Right atrium auricular region (tissue), 2 donors: ENCODE measurements at regions not wholly inside any gene's neighbourhood (a gene's known extent, or its start where the extent isn't known, plus 50 kb on each side); places are given as distances from the start of the nearest gene placed in this dataset.

Experiments
- DNase-seq: peaks from one replicate; pipeline ENCODE4 v3.0.0-alpha.2; 2019; ENCODE audit warnings: low spot score
- H3K27ac ChIP-seq, 2 donors: fragments of 200-600 bp; sonication (generic); 1 replicate in 1 of 2; 2 replicates in 1 of 2; pipeline ENCODE4 v1.5.1; 2016 to 2019
- H3K27me3 ChIP-seq, 2 donors: fragments of 200-600 bp; sonication (generic); one replicate each; pipeline versions ENCODE4 v1.5.1 to v1.6.0; 2017 to 2019
- H3K36me3 ChIP-seq: fragments of 200-600 bp; sonication (generic); one replicate; pipeline ENCODE4 v1.5.1; 2016
- H3K4me1 ChIP-seq, 2 donors: fragments of 200-600 bp; sonication (generic); one replicate each; pipeline versions ENCODE4 v1.5.1 to v1.6.0; 2017 to 2019
- H3K4me3 ChIP-seq, 2 donors: fragments of 200-600 bp; sonication (generic); 1 replicate in 1 of 2; 2 replicates in 1 of 2; pipeline ENCODE4 v1.5.1; 2017 to 2019; ENCODE audit warnings: mild to moderate bottlenecking in 1 of 2, moderate library complexity in 1 of 2
- H3K9me3 ChIP-seq, 2 donors: fragments of 200-600 bp; sonication (generic); one replicate each; pipeline ENCODE4 v1.5.1; 2019
- CTCF ChIP-seq, 2 donors: fragments of 200-600 bp; sonication (generic); IDR thresholded peaks; one replicate each; pipeline ENCODE4 v1.5.1; 2019; ENCODE audit warnings: antibody characterized with exemption in 2 of 2

GRCh38 chr11:116465056-116465455 lies 307.7 kb downstream of the BUD13 start:
- Histone ChIP-seq H3K9me3 (no peaks in the 10 kb centered on the region), H3K36me3 (no peaks in the 10 kb centered on the region), H3K27ac (no peak overlapping the region), H3K4me3 (no peak overlapping the region), H3K4me1 (no peaks in the 10 kb centered on the region), H3K27me3 (no peaks in the 10 kb centered on the region)
- TF ChIP-seq CTCF (IDR thresholded peaks at IDR 0.05): no peak
- DNase-seq: no peak

GRCh38 chr11:116461789-116462188 lies 311.0 kb downstream of the BUD13 start:
- TF ChIP-seq CTCF (IDR thresholded peaks at IDR 0.05): no peak
- H3K27me3 ChIP-seq: no peaks in the 10 kb centered on the region

GRCh38 chr11:116460156-116460920 lies 312.4 kb downstream of the BUD13 start:
- Histone ChIP-seq H3K36me3 (no peaks in the 10 kb centered on the region), H3K27me3 (no peaks in the 10 kb centered on the region), H3K4me3 (no peak overlapping the region), H3K27ac (no peak overlapping the region), H3K4me1 (no peaks in the 10 kb centered on the region), H3K9me3 (no peaks in the 10 kb centered on the region)
- no peak for TF ChIP-seq CTCF (IDR thresholded peaks at IDR 0.05)
- DNase-seq: no peak

More at GRCh38 chr11:116461789-116462188, 311.0 kb downstream of the BUD13 start:
- H3K4me1 ChIP-seq: no peaks in the 10 kb centered on the region
- H3K4me3 ChIP-seq: no peak overlapping the region
- no peak for DNase-seq
- no peaks in the 10 kb centered on the region for H3K9me3 ChIP-seq
- no peak overlapping the region for H3K27ac ChIP-seq
- H3K36me3 ChIP-seq: no peaks in the 10 kb centered on the region

- Histone ChIP-seq H3K4me1 (no peaks in the 10 kb centered on the region), H3K36me3 (no peaks in the 10 kb centered on the region), H3K9me3 (no peaks in the 10 kb centered on the region), H3K27ac (no peak overlapping the region), H3K4me3 (no peak overlapping the region), H3K27me3 (no peaks in the 10 kb centered on the region)
- DNase-seq: no peak
- TF ChIP-seq CTCF (IDR thresholded peaks at IDR 0.05): no peak
Observed at GRCh38 chr11:116459185-116460045, 313.4 kb downstream of the BUD13 start.

GRCh38 chr11:116458546-116458945 lies 314.2 kb downstream of the BUD13 start:
- H3K36me3 ChIP-seq: no peaks in the 10 kb centered on the region
- no peaks in the 10 kb centered on the region for H3K27me3 ChIP-seq
- H3K4me3 ChIP-seq: no peak overlapping the region
- no peak overlapping the region for H3K27ac ChIP-seq
- no peaks in the 10 kb centered on the region for H3K4me1 ChIP-seq
- DNase-seq: no peak
- no peaks in the 10 kb centered on the region for H3K9me3 ChIP-seq
- TF ChIP-seq CTCF (IDR thresholded peaks at IDR 0.05): no peak
